ENCODE measurements at regions not wholly inside any gene's neighbourhood (a gene's known extent, or its start where the extent isn't known, plus 50 kb on each side); places are given as distances from the start of the nearest gene placed in this dataset.

DNA sequence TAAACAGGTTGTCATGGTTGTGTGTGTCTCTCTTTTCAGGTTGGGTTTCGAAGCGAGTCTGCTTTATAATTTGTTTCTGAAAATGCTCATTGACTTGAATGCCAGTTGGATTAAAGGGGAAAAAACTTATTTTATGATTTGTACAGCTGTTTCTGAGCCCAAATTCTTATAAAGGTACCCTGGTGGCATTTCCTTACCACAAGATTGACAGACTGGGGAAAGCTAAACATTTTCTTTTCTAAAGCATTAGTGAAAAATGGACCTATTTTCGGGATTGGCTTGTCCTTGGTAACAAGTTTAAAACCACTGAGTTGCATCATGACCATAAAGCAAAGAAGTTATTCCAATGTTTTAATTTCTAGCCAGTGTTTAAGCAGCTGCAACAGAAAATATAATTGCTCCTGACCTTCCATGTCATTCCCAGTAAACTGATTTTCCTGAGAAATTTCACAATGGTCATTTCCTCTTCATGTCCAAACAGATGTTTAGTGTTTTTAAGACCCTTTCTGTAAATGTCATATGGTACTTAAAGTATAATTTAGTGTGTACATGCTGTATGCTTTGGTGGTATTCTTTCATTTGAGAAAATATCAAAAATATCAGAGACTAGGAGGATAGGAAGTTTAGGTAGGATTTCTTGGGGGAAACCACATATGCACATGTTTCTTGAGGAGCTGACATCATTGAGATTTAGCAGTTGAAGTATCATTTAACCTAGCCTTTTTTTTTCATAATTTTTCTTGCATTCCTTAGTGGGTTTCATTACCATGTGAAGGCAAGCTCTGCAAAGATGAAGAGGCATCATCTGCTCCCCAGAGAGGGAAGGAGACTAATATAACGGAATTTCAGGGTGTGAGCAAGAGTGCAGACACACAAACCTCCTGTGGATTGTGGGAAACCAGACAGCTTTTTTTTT lies 667.1 kb upstream of the RGMB start:
- Mint-ChIP-seq H3K9me3 (ENCODE audit: unreplicated experiment) (no peaks in the 10 kb centered on the region), H3K27me3 (ENCODE audit: low read depth, unreplicated experiment) (no peaks in the 10 kb centered on the region), H3K4me1 (ENCODE audit: low read depth, unreplicated experiment) (peaks cover 35% of the 10 kb centered on the region), H3K4me3 (ENCODE audit: unreplicated experiment) (no peak overlapping the region), H3K27ac (ENCODE audit: unreplicated experiment) (peak overlapping the region; percentile 81), H3K36me3 (ENCODE audit: low read depth, unreplicated experiment) (no peaks in the 10 kb centered on the region)
- no peaks in the 10 kb centered on the region for H3K79me2 ChIP-seq (ENCODE audit: insufficient read depth, low read length)
- H3K27me3 ChIP-seq (ENCODE audit: insufficient read depth, low read length) = no peaks in the 10 kb centered on the region
- no peak overlapping the region for H3K4me3 ChIP-seq (ENCODE audit: insufficient read depth, low read depth, low read length)
- H3K9ac ChIP-seq (ENCODE audit: low read length) = peak overlapping the region; percentile 26
- peak overlapping the region; percentile 99 for H3K27ac ChIP-seq (ENCODE audit: low read depth, low read length)
- TF ChIP-seq, protein P1, sequence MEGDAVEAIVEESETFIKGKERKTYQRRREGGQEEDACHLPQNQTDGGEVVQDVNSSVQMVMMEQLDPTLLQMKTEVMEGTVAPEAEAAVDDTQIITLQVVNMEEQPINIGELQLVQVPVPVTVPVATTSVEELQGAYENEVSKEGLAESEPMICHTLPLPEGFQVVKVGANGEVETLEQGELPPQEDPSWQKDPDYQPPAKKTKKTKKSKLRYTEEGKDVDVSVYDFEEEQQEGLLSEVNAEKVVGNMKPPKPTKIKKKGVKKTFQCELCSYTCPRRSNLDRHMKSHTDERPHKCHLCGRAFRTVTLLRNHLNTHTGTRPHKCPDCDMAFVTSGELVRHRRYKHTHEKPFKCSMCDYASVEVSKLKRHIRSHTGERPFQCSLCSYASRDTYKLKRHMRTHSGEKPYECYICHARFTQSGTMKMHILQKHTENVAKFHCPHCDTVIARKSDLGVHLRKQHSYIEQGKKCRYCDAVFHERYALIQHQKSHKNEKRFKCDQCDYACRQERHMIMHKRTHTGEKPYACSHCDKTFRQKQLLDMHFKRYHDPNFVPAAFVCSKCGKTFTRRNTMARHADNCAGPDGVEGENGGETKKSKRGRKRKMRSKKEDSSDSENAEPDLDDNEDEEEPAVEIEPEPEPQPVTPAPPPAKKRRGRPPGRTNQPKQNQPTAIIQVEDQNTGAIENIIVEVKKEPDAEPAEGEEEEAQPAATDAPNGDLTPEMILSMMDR (IDR thresholded peaks at IDR 0.05; ENCODE audit: insufficient read depth, low read depth, low read length) = no peak
- no peak for TF ChIP-seq EZH2 (IDR thresholded peaks at IDR 0.05; ENCODE audit: insufficient read depth, low read length)
- peak overlapping the region; percentile 13 for H2AFZ ChIP-seq (ENCODE audit: low read depth, low read length)
- no peaks in the 10 kb centered on the region for H3K9me3 ChIP-seq (ENCODE audit: insufficient read depth, low read depth, low read length)
- no peak overlapping the region for H3K4me2 ChIP-seq (ENCODE audit: low read length)
- H3K4me1 ChIP-seq (ENCODE audit: insufficient read depth, low read length) = peaks cover 36% of the 10 kb centered on the region
- no peaks in the 10 kb centered on the region for H4K20me1 ChIP-seq (ENCODE audit: insufficient read depth, low read length)
- H3K36me3 ChIP-seq (ENCODE audit: insufficient read depth, low read length) = no peaks in the 10 kb centered on the region
- peak; percentile 68 for DNase-seq (ENCODE audit: low read depth)
- peak; percentile 56 for FAIRE-seq

DNA sequence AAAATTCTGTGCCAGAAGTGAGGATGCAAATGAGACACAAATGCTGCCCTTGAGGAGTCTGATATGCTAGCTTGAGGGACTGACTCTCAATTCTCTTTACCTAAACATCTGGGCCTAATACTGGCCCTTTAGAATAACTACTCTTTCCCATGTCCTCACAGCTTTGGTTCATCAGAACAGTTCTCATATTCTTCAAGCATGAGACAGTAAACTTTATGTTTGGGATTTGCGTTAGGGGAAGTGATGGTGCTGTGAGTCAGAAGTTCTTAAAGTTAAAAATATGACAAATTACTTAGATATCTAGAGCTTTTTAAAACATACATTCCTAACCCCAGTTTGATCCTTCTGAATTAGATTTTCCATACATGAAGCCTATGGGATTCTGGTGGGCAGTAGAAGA lies 665.0 kb upstream of the RGMB start:
- FAIRE-seq (peak; percentile 86), DNase-seq (ENCODE audit: low read depth) (peak; percentile 93)
- peak overlapping the region; percentile 53 for H3K27ac Mint-ChIP-seq (ENCODE audit: unreplicated experiment)
- Histone ChIP-seq H3K4me1 (ENCODE audit: insufficient read depth, low read length) (peaks cover 36% of the 10 kb centered on the region), H4K20me1 (ENCODE audit: insufficient read depth, low read length) (no peaks in the 10 kb centered on the region), H3K79me2 (ENCODE audit: insufficient read depth, low read length) (no peaks in the 10 kb centered on the region), H3K27ac (ENCODE audit: low read depth, low read length) (peak overlapping the region; percentile 99), H3K4me3 (ENCODE audit: insufficient read depth, low read depth, low read length) (no peak overlapping the region), H3K9me3 (ENCODE audit: insufficient read depth, low read depth, low read length) (no peaks in the 10 kb centered on the region), H3K9ac (ENCODE audit: low read length) (peak overlapping the region; percentile 91), H3K27me3 (ENCODE audit: insufficient read depth, low read length) (no peaks in the 10 kb centered on the region), H3K36me3 (ENCODE audit: insufficient read depth, low read length) (no peaks in the 10 kb centered on the region), H3K4me2 (ENCODE audit: low read length) (peak overlapping the region; percentile 80), H2AFZ (ENCODE audit: low read depth, low read length) (no peak overlapping the region)
- no peak for TF ChIP-seq EZH2 (IDR thresholded peaks at IDR 0.05; ENCODE audit: insufficient read depth, low read length)
- TF ChIP-seq, protein P1 (IDR thresholded peaks at IDR 0.05; ENCODE audit: insufficient read depth, low read depth, low read length) = no peak
- H3K4me3 Mint-ChIP-seq (ENCODE audit: unreplicated experiment) = no peak overlapping the region
- H3K36me3 Mint-ChIP-seq (ENCODE audit: low read depth, unreplicated experiment) = no peaks in the 10 kb centered on the region
- H3K27me3 Mint-ChIP-seq (ENCODE audit: low read depth, unreplicated experiment) = no peaks in the 10 kb centered on the region
- H3K9me3 Mint-ChIP-seq (ENCODE audit: unreplicated experiment) = no peaks in the 10 kb centered on the region
- H3K4me1 Mint-ChIP-seq (ENCODE audit: low read depth, unreplicated experiment) = peaks cover 35% of the 10 kb centered on the region

DNA sequence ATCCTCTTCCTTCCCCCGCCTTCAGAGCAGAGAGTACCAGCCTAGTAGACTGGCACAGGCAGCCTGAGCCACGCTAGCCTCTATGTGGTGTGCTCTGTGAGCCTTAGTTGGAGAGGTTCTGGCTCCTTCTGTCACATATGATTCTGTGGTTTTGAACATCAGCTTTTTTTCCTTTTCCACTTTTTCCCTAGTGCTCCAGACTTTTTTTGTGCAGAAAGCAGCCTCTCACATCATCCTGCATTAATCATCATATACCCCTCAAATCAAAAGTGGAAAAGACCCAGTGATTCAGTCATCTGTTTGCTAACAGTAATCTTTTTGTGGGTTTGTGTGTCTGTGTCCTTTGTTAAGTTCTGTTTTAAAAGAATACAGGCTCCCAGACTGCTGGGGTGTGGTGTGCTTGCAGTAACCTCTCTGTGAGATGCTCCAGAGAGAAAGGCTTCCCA lies 663.9 kb upstream of the RGMB start:
- no peaks in the 10 kb centered on the region for H3K36me3 Mint-ChIP-seq (ENCODE audit: low read depth, unreplicated experiment)
- peaks cover under 1% of the 10 kb centered on the region for H3K9me3 Mint-ChIP-seq (ENCODE audit: unreplicated experiment)
- TF ChIP-seq EZH2 (IDR thresholded peaks at IDR 0.05; ENCODE audit: insufficient read depth, low read length) = no peak
- TF ChIP-seq, protein P1 (IDR thresholded peaks at IDR 0.05; ENCODE audit: insufficient read depth, low read depth, low read length) = no peak
- Histone ChIP-seq H3K4me2 (ENCODE audit: low read length) (peak overlapping the region; percentile 80), H3K36me3 (ENCODE audit: insufficient read depth, low read length) (no peaks in the 10 kb centered on the region), H3K4me3 (ENCODE audit: insufficient read depth, low read depth, low read length) (peak overlapping the region; percentile 31), H3K27ac (ENCODE audit: low read depth, low read length) (peak overlapping the region; percentile 99), H3K27me3 (ENCODE audit: insufficient read depth, low read length) (no peaks in the 10 kb centered on the region), H2AFZ (ENCODE audit: low read depth, low read length) (no peak overlapping the region), H3K4me1 (ENCODE audit: insufficient read depth, low read length) (peaks cover 36% of the 10 kb centered on the region), H4K20me1 (ENCODE audit: insufficient read depth, low read length) (no peaks in the 10 kb centered on the region), H3K79me2 (ENCODE audit: insufficient read depth, low read length) (no peaks in the 10 kb centered on the region), H3K9me3 (ENCODE audit: insufficient read depth, low read depth, low read length) (no peaks in the 10 kb centered on the region), H3K9ac (ENCODE audit: low read length) (peak overlapping the region; percentile 91)
- H3K27me3 Mint-ChIP-seq (ENCODE audit: low read depth, unreplicated experiment) = no peaks in the 10 kb centered on the region
- DNase-seq (ENCODE audit: low read depth) (peak; percentile 95), FAIRE-seq (peak; percentile 98)
- peaks cover 35% of the 10 kb centered on the region for H3K4me1 Mint-ChIP-seq (ENCODE audit: low read depth, unreplicated experiment)
- H3K27ac Mint-ChIP-seq (ENCODE audit: unreplicated experiment) = peak overlapping the region; percentile 85
- H3K4me3 Mint-ChIP-seq (ENCODE audit: unreplicated experiment) = no peak overlapping the region
